Esophagus squamous epithelium (tissue), 5 donors: ENCODE measurements at regions not wholly inside any gene's neighbourhood (a gene's known extent, or its start where the extent isn't known, plus 50 kb on each side); places are given as distances from the start of the nearest gene placed in this dataset.

Source experiments
- DNase-seq: peaks from one replicate; lab custom pipeline; 2025; lab: John Stamatoyannopoulos, UW
- H3K27ac ChIP-seq, 4 donors: fragments of 200-600 bp; sonication (generic); one replicate each; pipeline ENCODE4 v1.5.1; 2016 to 2019; ENCODE audit warnings: mild to moderate bottlenecking in 1 of 4
- H3K27me3 ChIP-seq, 4 donors: fragments of 200-600 bp; sonication (generic); 1 replicate in 3 of 4; 2 replicates in 1 of 4; pipeline versions ENCODE4 v1.5.1 to v1.6.0; 2017 to 2021; ENCODE audit warnings: antibody characterized with exemption in 1 of 4
- H3K36me3 ChIP-seq, 3 donors: fragments of 200-600 bp; sonication (generic); one replicate each; pipeline ENCODE4 v1.5.1; 2016 to 2019
- H3K4me1 ChIP-seq, 3 donors: fragments of 200-600 bp; sonication (generic); one replicate each; pipeline ENCODE4 v1.5.1; 2017 to 2019
- H3K4me3 ChIP-seq, 4 donors: fragments of 200-600 bp; sonication (generic); 1 replicate in 3 of 4; 2 replicates in 1 of 4; pipeline ENCODE4 v1.5.1; 2016 to 2019; ENCODE audit warnings: mild to moderate bottlenecking in 2 of 4, moderate library complexity in 1 of 4
- H3K9me3 ChIP-seq, 3 donors: fragments of 200-600 bp; sonication (generic); one replicate each; pipeline ENCODE4 v1.5.1; 2016 to 2019
- CTCF ChIP-seq, 6 experiments: fragments of 450-650 bp in 4 of 6; fragments of 200-600 bp in 2 of 6; sonication (generic) in 2 of 6; IDR thresholded peaks; one replicate each; pipeline ENCODE4 v1.5.1; 2016 to 2019; ENCODE audit warnings: antibody characterized with exemption in 6 of 6, mild to moderate bottlenecking in 4 of 6, moderate library complexity in 4 of 6
- POLR2A ChIP-seq, 4 donors: fragments of 450-650 bp; IDR thresholded peaks; one replicate each; pipeline ENCODE4 v1.6.1; 2017; ENCODE audit warnings: antibody characterized with exemption in 4 of 4, mild to moderate bottlenecking in 4 of 4, moderate library complexity in 3 of 4
- WGBS, 2 donors: methylation state at CpG; one replicate each; pipeline ENCODE4 v1.1.5; 2018; 5-methylcytosine and 5-hydroxymethylcytosine counted together
- intact Hi-C: fragments of 100-400 bp; cut with DNase I; formaldehyde crosslinking; loops from one replicate; pipeline ENCODE4 v1.15.0; 2022
- donor health status: DM: yes; HTN: yes; CAD: no.

GRCh38 chr3:139832998-139833397 is 102.0 kb upstream of the CLSTN2 start:
- Histone ChIP-seq H3K4me1 (peaks cover 0 to 10% (median 0%) of the 10 kb centered on the region in 3 donors), H3K9me3 (no peaks in the 10 kb centered on the region), H3K27me3 (no peaks in the 10 kb centered on the region), H3K36me3 (no peaks in the 10 kb centered on the region), H3K27ac (no peak overlapping the region), H3K4me3 (no peak overlapping the region)
- TF ChIP-seq CTCF (IDR thresholded peaks at IDR 0.05) (no peak), POLR2A (IDR thresholded peaks at IDR 0.05) (no peak)
- DNase-seq = no peak
- WGBS, 2 donors = 66 to 85% methylated on average over 4 of the region's 4 CpGs
- intact Hi-C loops = no loop called here

GRCh38 chr3:139830817-139831216 is 104.2 kb upstream of the CLSTN2 start:
- 29 to 60% methylated on average over 3 to 11 of the region's 11 CpGs for WGBS, 2 donors
- Histone ChIP-seq H3K27me3 (no peaks in the 10 kb centered on the region), H3K4me1 (peaks cover 0 to 10% (median 0%) of the 10 kb centered on the region in 3 donors), H3K4me3 (no peak overlapping the region), H3K36me3 (no peaks in the 10 kb centered on the region), H3K9me3 (no peaks in the 10 kb centered on the region), H3K27ac (no peak overlapping the region)
- no peak for DNase-seq
- intact Hi-C loops = no loop called here
- TF ChIP-seq CTCF (IDR thresholded peaks at IDR 0.05) (no peak), POLR2A (IDR thresholded peaks at IDR 0.05) (no peak)

GRCh38 chr3:139827833-139828232 is 107.2 kb upstream of the CLSTN2 start:
- no peak for TF ChIP-seq POLR2A (IDR thresholded peaks at IDR 0.05)
- no peak for TF ChIP-seq CTCF (IDR thresholded peaks at IDR 0.05)
- H3K36me3 ChIP-seq = no peaks in the 10 kb centered on the region
- intact Hi-C loops = no loop called here
- H3K27me3 ChIP-seq = no peaks in the 10 kb centered on the region
- H3K4me1 ChIP-seq = peaks cover 0 to 10% (median 0%) of the 10 kb centered on the region in 3 donors
- H3K9me3 ChIP-seq = no peaks in the 10 kb centered on the region
- 83 to 86% methylated on average over 1 of the region's 1 CpG for WGBS, 2 donors
- no peak for DNase-seq
- H3K4me3 ChIP-seq = no peak overlapping the region
- H3K27ac ChIP-seq = no peak overlapping the region

GRCh38 chr3:139824864-139825263 is 110.1 kb upstream of the CLSTN2 start:
- WGBS, 2 donors = 85 to 90% methylated on average over 3 of the region's 3 CpGs
- intact Hi-C loops = no loop called here
- Histone ChIP-seq H3K27me3 (no peaks in the 10 kb centered on the region), H3K27ac (no peak overlapping the region), H3K4me3 (no peak overlapping the region), H3K36me3 (no peaks in the 10 kb centered on the region), H3K4me1 (no peaks in the 10 kb centered on the region), H3K9me3 (no peaks in the 10 kb centered on the region)
- TF ChIP-seq POLR2A (IDR thresholded peaks at IDR 0.05) = no peak
- TF ChIP-seq CTCF (IDR thresholded peaks at IDR 0.05) = no peak
- DNase-seq = no peak

GRCh38 chr3:139814646-139815045 is 120.3 kb upstream of the CLSTN2 start:
- no peaks in the 10 kb centered on the region for H3K27me3 ChIP-seq
- TF ChIP-seq CTCF (IDR thresholded peaks at IDR 0.05) (no peak), POLR2A (IDR thresholded peaks at IDR 0.05) (no peak)
- intact Hi-C loops = no loop called here
- H3K4me1 ChIP-seq = no peaks in the 10 kb centered on the region
- WGBS, 2 donors = 79 to 89% methylated on average over 7 of the region's 7 CpGs
- no peak for DNase-seq
- no peak overlapping the region for H3K27ac ChIP-seq
- no peaks in the 10 kb centered on the region for H3K36me3 ChIP-seq
- no peaks in the 10 kb centered on the region for H3K9me3 ChIP-seq
- no peak overlapping the region for H3K4me3 ChIP-seq
